ENCODE measurements at regions not wholly inside any gene's neighbourhood (a gene's known extent, or its start where the extent isn't known, plus 50 kb on each side); places are given as distances from the start of the nearest gene placed in this dataset.

GRCh38 chr2:66082581-66082980 is 352.3 kb upstream of the MEIS1 start:
- TF ChIP-seq POLR2A (IDR thresholded peaks at IDR 0.05): no peak
- no peak for TF ChIP-seq CTCF (IDR thresholded peaks at IDR 0.05)
- no peaks in the 10 kb centered on the region for H3K27me3 ChIP-seq
- no peaks in the 10 kb centered on the region for H3K36me3 ChIP-seq
- H3K4me3 ChIP-seq: no peak overlapping the region
- intact Hi-C loops (cut with DNase I; ENCODE audit: low total_unique reads): no loop called here
- DNase-seq: no peak
- H3K27ac ChIP-seq: no peak overlapping the region
- H3K4me1 ChIP-seq: no peaks in the 10 kb centered on the region
- no peaks in the 10 kb centered on the region for H3K9me3 ChIP-seq

- Histone ChIP-seq H3K4me3 (no peak overlapping the region), H3K9me3 (no peaks in the 10 kb centered on the region), H3K4me1 (no peaks in the 10 kb centered on the region), H3K27me3 (no peaks in the 10 kb centered on the region), H3K36me3 (no peaks in the 10 kb centered on the region), H3K27ac (no peak overlapping the region)
- no peak for DNase-seq
- intact Hi-C loops (cut with DNase I; ENCODE audit: low total_unique reads): no loop called here
- TF ChIP-seq CTCF (IDR thresholded peaks at IDR 0.05): no peak
Measured at GRCh38 chr2:66080127-66080526, 354.8 kb upstream of the MEIS1 start.

GRCh38 chr2:66073172-66073571 is 361.8 kb upstream of the MEIS1 start:
- intact Hi-C loops (cut with DNase I; ENCODE audit: low total_unique reads): no loop called here
- Histone ChIP-seq H3K4me1 (no peaks in the 10 kb centered on the region), H3K36me3 (no peaks in the 10 kb centered on the region), H3K9me3 (no peaks in the 10 kb centered on the region), H3K27me3 (no peaks in the 10 kb centered on the region), H3K27ac (peak overlapping the region; percentile 28 to 38), H3K4me3 (no peak overlapping the region)
- TF ChIP-seq POLR2A (IDR thresholded peaks at IDR 0.05): no peak
- DNase-seq: peak in 1 of 2 donors; percentile 28

- Histone ChIP-seq H3K4me1 (no peaks in the 10 kb centered on the region), H3K4me3 (peak overlapping the region in 1 of 2 donors; percentile 21), H3K36me3 (no peaks in the 10 kb centered on the region), H3K9me3 (no peaks in the 10 kb centered on the region), H3K27ac (peak overlapping the region; percentile 12 to 43), H3K27me3 (no peaks in the 10 kb centered on the region)
- peak; percentile 26 to 27 for DNase-seq
- intact Hi-C loops (cut with DNase I; ENCODE audit: low total_unique reads): no loop called here
- TF ChIP-seq POLR2A (IDR thresholded peaks at IDR 0.05) (no peak), CTCF (IDR thresholded peaks at IDR 0.05) (no peak)
Measured at GRCh38 chr2:66070721-66071602, 364.0 kb upstream of the MEIS1 start.

GRCh38 chr2:66069937-66070720 is 364.8 kb upstream of the MEIS1 start:
- intact Hi-C loops (cut with DNase I; ENCODE audit: low total_unique reads): no loop called here
- no peak for DNase-seq
- H3K4me3 ChIP-seq: no peak overlapping the region
- H3K27ac ChIP-seq: peak overlapping the region; percentile 12 to 43
- no peaks in the 10 kb centered on the region for H3K27me3 ChIP-seq
- H3K36me3 ChIP-seq: no peaks in the 10 kb centered on the region
- TF ChIP-seq CTCF (IDR thresholded peaks at IDR 0.05) (no peak), POLR2A (IDR thresholded peaks at IDR 0.05) (no peak)
- no peaks in the 10 kb centered on the region for H3K9me3 ChIP-seq
- no peaks in the 10 kb centered on the region for H3K4me1 ChIP-seq
